K562 (cell line): ENCODE measurements at regions not wholly inside any gene's neighbourhood (a gene's known extent, or its start where the extent isn't known, plus 50 kb on each side); places are given as distances from the start of the nearest gene placed in this dataset.

ENCODE experiments used
- ATAC-seq: fragments of 200-7000 bp; cut with Tn5 transposase; 3 replicates; pipeline ENCODE4 v1.9.1; 2020; ENCODE audit warnings: moderate library complexity
- BruUV-seq: library from RNA; stranded (reverse); fragments of 400-500 nt; replicated peaks from 2 replicates; lab custom pipeline; 2021; lab: Mats Ljungman, UMichigan
- CTCF ChIA-PET: fragments of 300-600 bp; formaldehyde crosslinking; extraction: SDS; loops from one replicate; lab custom pipeline; 2021; ENCODE audit warnings: low intra/inter-chr PET ratio; lab: Yijun Ruan, JAX
- POLR2A ChIA-PET: fragments of 300-600, 350-650 bp; sonication (Branson Sonifier 250); formaldehyde crosslinking; extraction: SDS; loops from one replicate; lab custom pipeline; 2021; ENCODE audit warnings: antibody characterized with exemption, inconsistent platforms; lab: Yijun Ruan, JAX
- DNase-seq, 4 experiments: peaks; one replicate each; pipeline versions ENCODE4 v3.0.0 to v3.0.0-alpha.2; 2011 to 2018; ENCODE audit warnings: low spot score in 3 of 4, mixed read lengths in 3 of 4; ENCODE audit errors: extremely low read depth in 1 of 4
- FAIRE-seq: peaks from 2 replicates; lab custom pipeline; 2011; peaks lifted over from hg19 to GRCh38; lab: Jason Lieb, UNC
- H2AFZ ChIP-seq: 2 replicates; pipeline ENCODE4 v1.6.0; 2011; ENCODE audit warnings: low read depth, low read length, control low read depth, inconsistent platforms
- H3K27ac ChIP-seq: fragments of 200-600 bp; 3 replicates; pipeline ENCODE4 v1.8.0; 2011; ENCODE audit warnings: low read depth, mild to moderate bottlenecking, control low read depth, inconsistent platforms, low read length, moderate library complexity, mixed read lengths; ENCODE audit errors: extremely low read depth
- H3K27me3 ChIP-seq, 2 experiments: fragments of 300-600 bp in 1 of 2; 2 replicates in 1 of 2; 3 replicates in 1 of 2; pipeline versions ENCODE4 v1.6.0 to v1.8.0; 2011; ENCODE audit warnings: inconsistent platforms in 2 of 2, low read length in 2 of 2, mild to moderate bottlenecking in 1 of 2, mixed read lengths in 1 of 2, moderate library complexity in 1 of 2; ENCODE audit not compliant: control insufficient read depth in 2 of 2, insufficient read depth in 2 of 2
- H3K36me3 ChIP-seq: fragments of 300-600 bp; 3 replicates; pipeline ENCODE4 v1.8.0; 2011; ENCODE audit warnings: mild to moderate bottlenecking, low read length, inconsistent platforms; ENCODE audit not compliant: control insufficient read depth, insufficient read depth
- H3K4me1 ChIP-seq, 2 experiments: fragments of 200-600 bp in 1 of 2; replicated peaks in 1 of 2; 2 replicates in 1 of 2; 3 replicates in 1 of 2; pipeline versions ENCODE4 v1.5.1 to v1.8.0; 2011; ENCODE audit warnings: inconsistent platforms in 2 of 2, low read length in 2 of 2, mild to moderate bottlenecking in 1 of 2, mixed read lengths in 1 of 2, moderate library complexity in 1 of 2; ENCODE audit not compliant: control insufficient read depth in 2 of 2, insufficient read depth in 2 of 2
- H3K4me2 ChIP-seq: 2 replicates; pipeline ENCODE4 v1.6.1; 2011; ENCODE audit warnings: low read length, control low read depth, inconsistent platforms, mixed read lengths; ENCODE audit not compliant: insufficient read depth
- H3K4me3 ChIP-seq: fragments of 200-600 bp; sonication (generic), shearing (Covaris generic); 2 replicates; pipeline ENCODE4 v1.5.1; 2016; ENCODE audit warnings: control low read depth, inconsistent platforms
- H3K79me2 ChIP-seq: fragments of 200-600 bp; 3 replicates; pipeline ENCODE4 v1.8.0; 2011; ENCODE audit warnings: low read length, inconsistent platforms; ENCODE audit not compliant: control insufficient read depth, insufficient read depth
- H3K9ac ChIP-seq, 2 experiments: 2 replicates each; pipeline versions ENCODE4 v1.6.0 to v1.6.1; 2011; ENCODE audit warnings: low read depth in 2 of 2, low read length in 2 of 2, control low read depth in 1 of 2, inconsistent platforms in 1 of 2, mild to moderate bottlenecking in 1 of 2, mixed read lengths in 1 of 2; ENCODE audit not compliant: insufficient read depth in 1 of 2
- H3K9me1 ChIP-seq: one replicate; pipeline ENCODE4 v1.6.0; 2011; ENCODE audit warnings: inconsistent platforms, mild to moderate bottlenecking, low read length, moderate library complexity; ENCODE audit not compliant: control insufficient read depth, insufficient read depth
- H3K9me3 ChIP-seq: replicated peaks from 2 replicates; pipeline ENCODE4 v1.5.1; 2011; ENCODE audit warnings: low read depth, low read length, inconsistent platforms; ENCODE audit not compliant: control insufficient read depth, insufficient read depth
- H4K20me1 ChIP-seq: replicated peaks from 2 replicates; pipeline ENCODE4 v1.6.1; 2011; ENCODE audit warnings: low read length, inconsistent platforms, mixed read lengths; ENCODE audit not compliant: control insufficient read depth, insufficient read depth
- BRD9 ChIP-seq: fragments of 450-650 bp; IDR thresholded peaks from 2 replicates; pipeline ENCODE4 v1.6.1; 2018; ENCODE audit warnings: low read depth; ENCODE audit not compliant: partially characterized antibody
- CBX5 ChIP-seq: IDR thresholded peaks from 2 replicates; pipeline ENCODE4 v1.6.1; 2014; ENCODE audit warnings: low read depth, borderline replicate concordance
- E2F6 ChIP-seq, 2 experiments: IDR thresholded peaks; 2 replicates each; pipeline ENCODE4 v1.6.1; 2011; ENCODE audit warnings: borderline replicate concordance in 1 of 2, control low read depth in 1 of 2, low read depth in 1 of 2, low read length in 1 of 2, mild to moderate bottlenecking in 1 of 2, mixed read lengths in 1 of 2, moderate library complexity in 1 of 2; ENCODE audit not compliant: insufficient read depth in 1 of 2, insufficient read length in 1 of 2, poor library complexity in 1 of 2, severe bottlenecking in 1 of 2; ENCODE audit errors: extremely low read depth in 1 of 2
- ETV5 ChIP-seq: sonication (generic); formaldehyde crosslinking; IDR thresholded peaks from 2 replicates; pipeline ENCODE4 v1.4.0; 2020; ENCODE audit warnings: low read depth, mild to moderate bottlenecking, missing genetic modification reagents
- FOSL1 ChIP-seq: fragments of 200-800 bp; sonication (Bioruptor generic); conservative IDR thresholded peaks from 2 replicates; pipeline ENCODE4 v1.6.1; 2016; ENCODE audit warnings: missing genetic modification characterization, missing compliant biosample characterization
- KLF13 ChIP-seq: fragments of 450-650 bp; IDR thresholded peaks from 2 replicates; pipeline ENCODE4 v1.6.1; 2016; ENCODE audit warnings: missing genetic modification characterization, low read depth, mild to moderate bottlenecking, missing compliant biosample characterization, moderate library complexity, borderline replicate concordance
- L3MBTL2 ChIP-seq: fragments of 450-650 bp; IDR thresholded peaks from 2 replicates; pipeline ENCODE4 v1.6.1; 2016; ENCODE audit warnings: mild to moderate bottlenecking, moderate library complexity
- MNT ChIP-seq, 2 experiments: fragments of 450-650 bp; conservative IDR thresholded peaks; 2 replicates each; pipeline ENCODE4 v1.6.1; 2017; ENCODE audit warnings: mild to moderate bottlenecking in 2 of 2, moderate library complexity in 2 of 2
- MTA3 ChIP-seq: fragments of 450-650 bp; formaldehyde crosslinking; IDR thresholded peaks from 2 replicates; pipeline ENCODE4 v1.6.1; 2017; ENCODE audit warnings: mild to moderate bottlenecking, borderline replicate concordance
- NFE2 ChIP-seq: IDR thresholded peaks from 2 replicates; pipeline ENCODE4 v1.6.1; 2014; ENCODE audit warnings: antibody characterized with exemption, low read depth
- POLR2G ChIP-seq: fragments of 200-400 bp; formaldehyde crosslinking; IDR thresholded peaks from 2 replicates; pipeline ENCODE4 v1.6.1; 2017; ENCODE audit warnings: low read depth, mild to moderate bottlenecking, antibody characterized with exemption, low read length, moderate library complexity
- SMARCC2 ChIP-seq: fragments of 450-650 bp; IDR thresholded peaks from 2 replicates; pipeline ENCODE4 v1.6.1; 2017; ENCODE audit warnings: antibody characterized with exemption, moderate library complexity, mild to moderate bottlenecking, low read depth
- SMARCE1 ChIP-seq: fragments of 450-650 bp; IDR thresholded peaks from 2 replicates; pipeline ENCODE4 v1.7.1; 2016; ENCODE audit warnings: mild to moderate bottlenecking
- TAL1 ChIP-seq: fragments of 450-650 bp; IDR thresholded peaks from 2 replicates; pipeline ENCODE4 v1.6.1; 2016; ENCODE audit warnings: mild to moderate bottlenecking
- TRIM24 ChIP-seq, 2 experiments: fragments of 450-650 bp; IDR thresholded peaks; 2 replicates each; pipeline ENCODE4 v1.6.1; 2016
- WHSC1 ChIP-seq: IDR thresholded peaks from one replicate; pipeline ENCODE4 v1.6.1; 2012; ENCODE audit warnings: low read length, control low read depth, inconsistent platforms
- XRCC3 ChIP-seq: fragments of 450-650 bp; IDR thresholded peaks from 2 replicates; pipeline ENCODE4 v1.6.1; 2017; ENCODE audit warnings: mild to moderate bottlenecking, moderate library complexity
- WGBS: fragments of 100-300 bp; shearing (Covaris generic); methylation state at CpG from one replicate; pipeline ENCODE4 v1.1.6; 2016; ENCODE audit warnings: low coverage, mixed read lengths; ENCODE audit not compliant: insufficient coverage; ENCODE audit errors: missing lambda C conversion rate; 5-methylcytosine and 5-hydroxymethylcytosine counted together
- in situ Hi-C: fragments of 300-500 bp; cut with MboI; formaldehyde crosslinking; loops from 4 replicates; pipeline ENCODE4 v1.15.0; 2018; ENCODE audit warnings: inconsistent platforms, mixed read lengths
- intact Hi-C: fragments of 100-400 bp; cut with micrococcal nuclease; formaldehyde crosslinking; loops from 2 replicates; pipeline ENCODE4 v1.14.2; 2022
- TF ChIP-seq, protein P1 (sequence below), 2 experiments: fragments of 250-450 bp in 1 of 2; fragments of 450-650 bp in 1 of 2; sonication (Bioruptor Pico) in 1 of 2; IDR thresholded peaks; 2 replicates each; pipeline versions ENCODE4 v1.6.1 to v1.8.0; 2016 to 2021; ENCODE audit warnings: mild to moderate bottlenecking in 2 of 2, moderate library complexity in 2 of 2, missing compliant biosample characterization in 1 of 2, missing genetic modification characterization in 1 of 2

DNA sequence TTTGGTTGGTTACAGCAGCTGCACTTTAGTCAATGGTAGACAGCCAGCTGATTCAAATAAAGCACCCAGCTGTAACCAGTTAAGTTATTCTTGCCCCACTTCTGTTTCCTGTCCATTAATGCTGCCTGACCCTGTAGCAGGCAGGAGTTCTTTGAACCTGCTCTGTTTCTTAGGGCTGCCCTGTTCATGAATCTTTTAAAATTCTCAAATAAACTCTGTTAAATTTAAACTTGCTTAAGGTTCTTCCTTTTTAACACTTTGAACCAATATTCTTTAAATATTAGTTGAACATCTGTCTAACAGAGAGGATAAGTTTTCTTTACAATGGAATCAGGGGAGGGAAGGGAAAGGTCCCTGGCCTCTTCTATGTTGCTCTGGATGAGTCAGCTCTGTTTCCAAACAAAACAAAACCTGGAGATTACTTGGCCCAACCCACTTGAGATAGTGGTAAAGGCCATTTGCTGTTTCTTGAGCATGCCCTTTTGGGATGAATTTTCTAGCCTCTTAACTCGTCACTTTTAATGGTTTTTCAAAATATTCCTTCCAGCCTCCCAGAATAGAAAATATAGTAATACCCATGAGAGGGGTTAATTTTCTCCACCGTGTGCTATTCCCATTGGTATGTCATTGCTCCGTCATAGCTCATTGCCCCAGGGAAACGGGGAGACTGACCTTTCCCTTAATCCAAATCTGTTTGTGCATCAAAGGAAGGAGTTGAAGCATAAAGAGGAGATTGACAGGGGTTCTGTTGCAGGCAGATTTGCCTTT is 112.1 kb upstream of the FHL2 start:
- POLR2A ChIA-PET: interaction anchor here (0.6 to 1.6 kb wide), 5 partner anchors 102 to 292 kb away, joined by 3 to 4 read pairs (median 3); no protein-coding TSS in a partner anchor
- intact Hi-C loops: loop anchor here (2.0 kb wide), 1 partner anchor 56 kb away; no protein-coding TSS in a partner anchor
- no peaks in the 10 kb centered on the region for H3K27me3 ChIP-seq
- BruUV-seq: no TSS peak
- peak overlapping the region; percentile 56 for H3K27ac ChIP-seq
- no peaks in the 10 kb centered on the region for H3K79me2 ChIP-seq
- no peak overlapping the region for H3K4me3 ChIP-seq
- peak overlapping the region; percentile 47 for H3K4me2 ChIP-seq
- no peaks in the 10 kb centered on the region for H3K9me1 ChIP-seq
- H3K4me1 ChIP-seq: peaks cover 0 to 17% of the 10 kb centered on the region in 2 experiments; a peak in 2 of 5 replicates
- CTCF ChIA-PET: interaction anchor here (1.3 kb wide), 1 partner anchor 10 kb away, joined by 4 read pairs; no protein-coding TSS in a partner anchor
- H3K9me3 ChIP-seq: no peaks in the 10 kb centered on the region
- H3K9ac ChIP-seq: no peak overlapping the region
- 15% methylated on average over 4 of the region's 4 CpGs for WGBS
- DNase-seq (peak in 2 of 4 experiments; percentile 50 to 66), ATAC-seq (peak; percentile 91), FAIRE-seq (peak; percentile 94)
- in situ Hi-C loops: no loop called here
- no peaks in the 10 kb centered on the region for H4K20me1 ChIP-seq
- H2AFZ ChIP-seq: peak overlapping the region; percentile 77
- no peaks in the 10 kb centered on the region for H3K36me3 ChIP-seq
- TF ChIP-seq L3MBTL2 (peak; percentile 20; the same call in 1 of the 2 replicates), TRIM24 (IDR thresholded peaks at IDR 0.05) (peak in 1 of 2 experiments; percentile 22; a peak in 1 of 4 replicates), WHSC1 (no peak), KLF13 (no peak), XRCC3 (no peak), ETV5 (CRISPR knock-in tag) (no peak), MTA3 (peak; percentile 50; the same call in 1 of the 2 replicates), CBX5 (no peak), SMARCC2 (peak; percentile 43; the same call in 1 of the 2 replicates), SMARCE1 (0 out of 2 replicates have a peak, but pooled peaks have one; percentile 30), FOSL1 (tag) (peak; percentile 95), BRD9 (no peak), TAL1 (no peak), MNT (conservative IDR thresholded peaks at IDR 0.05) (0 out of 4 replicates have a peak, but pooled peaks of 1 of the 2 experiments have one; percentile 27), POLR2G (no peak), E2F6 (IDR thresholded peaks at IDR 0.05; ENCODE audit: borderline replicate concordance in 1 of 2, extremely low read depth in 1 of 2, insufficient read depth in 1 of 2, insufficient read length in 1 of 2, low read depth in 1 of 2, low read length in 1 of 2, poor library complexity in 1 of 2, severe bottlenecking in 1 of 2) (no peak), NFE2 (peak; percentile 84)
- TF ChIP-seq, protein P1, sequence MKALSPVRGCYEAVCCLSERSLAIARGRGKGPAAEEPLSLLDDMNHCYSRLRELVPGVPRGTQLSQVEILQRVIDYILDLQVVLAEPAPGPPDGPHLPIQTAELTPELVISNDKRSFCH (CRISPR knock-in tag; IDR thresholded peaks at IDR 0.05): no peak
- TF ChIP-seq, protein P1 (tag; IDR thresholded peaks at IDR 0.05): peak; percentile 90
